Stimulated activated CD4-positive, alpha-beta T cell treated with anti-CD3 and anti-CD28 coated beads, Interleukin-15, amount 100 ng/mL, for 48 hours (primary cell): ENCODE measurements at regions not wholly inside any gene's neighbourhood (a gene's known extent, or its start where the extent isn't known, plus 50 kb on each side); places are given as distances from the start of the nearest gene placed in this dataset.
A peak's percentile ranks its signal among the peaks of the same experiment; 100 is the strongest.
"Not testable (repeated sequence)": the region's sequence is repeated elsewhere in the genome, so short reads cannot be mapped to it uniquely, and the experiment has no call there.

Source experiments
- DNase-seq, 2 donors: peaks; one replicate each; pipeline ENCODE4 v3.0.0-alpha.2; 2020; ENCODE audit warnings: low read depth in 2 of 2

DNA sequence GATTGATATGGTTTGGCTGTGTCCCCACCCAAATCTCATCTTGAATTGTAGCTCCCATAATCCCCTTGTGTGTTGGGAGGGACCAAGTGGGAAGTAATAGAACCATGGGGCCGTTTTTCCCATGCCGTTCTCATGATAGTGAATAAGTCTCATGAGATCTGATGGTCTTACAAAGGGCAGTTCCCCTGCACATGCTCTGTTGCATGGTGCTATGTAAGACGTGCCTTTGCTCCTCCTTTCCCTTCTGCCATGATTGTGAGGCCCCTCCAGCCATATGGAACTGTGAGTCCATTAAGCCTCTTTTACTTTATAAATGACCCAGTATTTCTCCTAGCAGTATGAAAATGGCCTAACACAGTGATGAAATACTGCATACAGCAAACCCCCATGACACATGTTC, 84.8 kb upstream of the SELENOP start:
- DNase-seq: no peak

DNA sequence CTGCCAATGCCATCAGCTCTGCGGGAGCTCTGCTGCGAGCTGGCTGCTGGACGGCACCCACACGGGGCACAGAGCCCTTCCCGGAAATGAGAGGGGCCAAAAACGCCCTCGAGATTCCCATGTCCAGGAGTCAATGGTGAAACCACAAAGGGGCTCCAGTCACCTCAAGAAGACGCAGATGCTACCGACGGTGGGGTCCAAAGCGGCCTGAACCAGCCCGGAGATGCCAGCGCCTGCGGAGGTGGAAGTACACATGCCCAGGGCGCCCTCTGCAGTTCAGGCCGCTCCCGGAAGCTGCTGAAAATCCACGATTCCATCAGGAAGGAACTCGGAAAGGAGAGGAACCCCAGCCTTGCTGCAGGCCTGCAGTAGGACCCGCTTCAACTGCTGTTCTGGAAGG, 82.4 kb upstream of the SELENOP start:
- no peak for DNase-seq

DNA sequence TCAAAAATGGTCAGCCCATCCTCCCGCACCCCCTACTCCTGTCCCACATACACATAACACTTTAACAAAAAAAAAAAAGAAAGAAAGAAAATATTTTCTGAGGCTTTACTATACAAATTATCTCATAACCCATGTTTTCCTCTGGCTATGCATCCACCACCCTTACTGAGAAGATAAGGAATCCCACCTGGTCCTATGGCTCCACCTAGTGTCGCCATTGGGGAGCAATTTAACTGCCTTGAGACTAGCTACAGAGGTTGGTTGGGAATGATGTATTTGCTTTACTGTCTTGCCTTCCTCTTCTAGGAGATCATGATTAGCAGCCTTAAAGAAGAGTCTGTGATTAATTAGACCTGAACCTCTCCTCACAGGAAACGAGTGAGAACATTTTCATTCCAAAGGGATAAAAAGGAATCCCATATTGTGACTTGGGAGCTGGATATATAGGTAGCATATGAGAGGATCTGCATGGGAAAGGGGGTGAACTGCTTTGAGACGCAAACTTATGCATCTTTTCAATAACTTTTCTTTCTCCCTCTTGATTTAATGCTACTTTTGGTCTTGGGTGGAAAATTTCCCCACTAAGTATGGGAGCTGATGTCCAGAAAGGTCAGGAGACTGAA, 77.7 kb upstream of the SELENOP start:
- peak; percentile 24 to 68 for DNase-seq

DNA sequence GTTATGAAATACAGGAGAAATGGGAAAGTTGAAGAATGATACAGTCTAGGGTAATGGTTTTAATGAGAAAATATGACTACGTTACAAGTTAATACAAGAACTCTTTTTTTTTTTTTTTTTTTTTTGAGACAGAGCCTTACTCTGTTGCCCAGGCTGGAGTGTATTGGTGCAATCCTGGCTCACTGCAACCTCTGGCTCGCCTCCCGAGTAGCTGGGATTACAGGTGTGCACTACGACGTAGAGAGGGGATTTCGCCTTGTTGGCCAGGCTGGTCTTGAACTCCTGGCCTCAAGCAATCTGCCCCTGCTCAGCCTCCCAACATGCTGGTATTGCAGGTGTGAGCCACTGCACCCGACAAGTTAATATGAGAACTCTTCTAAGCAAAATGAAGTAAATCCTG, 77.1 kb upstream of the SELENOP start:
- DNase-seq: no peak

DNA sequence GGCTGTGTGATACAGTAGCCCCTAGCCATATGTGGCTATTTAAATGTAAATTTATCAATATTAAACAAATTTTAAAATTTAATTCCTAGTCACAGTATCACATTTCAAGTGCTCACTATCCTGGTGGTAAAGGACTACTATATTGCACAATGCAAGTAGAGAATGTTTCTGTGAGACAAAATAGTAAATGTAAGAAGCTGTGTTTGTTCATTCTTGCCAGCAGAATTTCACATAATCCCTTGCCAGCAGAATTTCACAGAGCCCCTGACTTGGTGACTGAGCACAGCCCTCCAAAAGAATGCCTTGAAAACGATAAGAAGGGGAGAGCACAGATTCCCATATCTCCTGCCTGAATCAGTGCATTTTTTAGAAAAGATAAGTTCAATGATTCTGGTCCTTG, 75.9 kb upstream of the SELENOP start:
- DNase-seq: no peak

DNA sequence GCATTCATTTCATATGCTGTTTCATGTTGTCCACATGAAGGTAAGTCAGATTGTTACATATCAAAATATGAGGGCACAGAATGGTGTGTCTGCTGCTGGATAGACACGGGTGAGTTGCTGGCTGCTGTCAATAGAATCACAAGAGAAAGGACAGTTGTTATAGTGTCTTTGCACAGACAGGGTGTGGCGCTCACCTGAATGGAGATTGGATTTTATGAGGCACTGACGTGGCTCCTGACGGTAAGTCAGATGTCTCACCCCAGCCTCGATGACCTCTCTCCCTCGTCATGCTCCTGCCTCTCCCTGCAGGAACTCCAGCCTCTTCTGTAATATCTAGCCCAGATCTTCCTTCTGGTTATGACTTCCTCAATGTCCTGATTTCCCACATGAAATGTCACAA, 75.4 kb upstream of the SELENOP start:
- no peak for DNase-seq

DNA sequence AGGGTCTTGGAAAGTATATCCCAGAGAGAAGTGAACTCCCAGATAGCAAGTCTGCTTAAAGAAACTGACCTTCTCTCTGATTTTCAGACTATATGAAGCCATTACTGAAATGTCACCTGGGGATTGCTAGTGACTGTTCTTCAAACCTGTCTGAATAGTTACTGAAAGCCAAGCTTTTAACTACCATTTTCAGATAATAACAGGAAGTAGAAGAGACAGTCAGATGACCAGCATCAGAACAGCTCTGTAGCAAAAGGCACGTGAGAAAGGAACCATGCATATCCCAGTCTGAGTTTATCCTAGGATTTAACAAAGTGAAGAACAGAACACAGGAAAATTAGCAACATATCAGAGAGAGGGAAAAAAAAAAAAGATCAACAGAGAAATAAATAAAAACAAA, 74.9 kb upstream of the SELENOP start:
- no peak for DNase-seq

DNA sequence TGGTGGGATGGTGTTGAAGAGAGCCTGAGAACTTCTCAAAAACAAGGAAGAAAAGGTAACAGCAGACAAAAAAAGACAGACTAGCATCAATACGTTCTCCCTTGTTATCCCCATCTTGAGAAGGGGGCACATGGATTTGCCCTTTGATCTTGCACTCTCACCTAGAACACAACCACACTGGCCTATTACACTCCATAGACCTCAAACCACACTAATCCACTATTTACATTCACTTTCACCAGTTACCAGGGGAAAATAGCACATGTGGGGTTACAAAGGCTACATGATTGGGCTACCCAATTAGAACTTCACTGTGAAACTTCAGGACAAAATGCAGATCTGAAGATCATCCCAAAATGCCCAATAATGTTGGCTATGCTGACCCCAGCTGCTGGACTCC, 72.6 kb upstream of the SELENOP start:
- DNase-seq: no peak

DNA sequence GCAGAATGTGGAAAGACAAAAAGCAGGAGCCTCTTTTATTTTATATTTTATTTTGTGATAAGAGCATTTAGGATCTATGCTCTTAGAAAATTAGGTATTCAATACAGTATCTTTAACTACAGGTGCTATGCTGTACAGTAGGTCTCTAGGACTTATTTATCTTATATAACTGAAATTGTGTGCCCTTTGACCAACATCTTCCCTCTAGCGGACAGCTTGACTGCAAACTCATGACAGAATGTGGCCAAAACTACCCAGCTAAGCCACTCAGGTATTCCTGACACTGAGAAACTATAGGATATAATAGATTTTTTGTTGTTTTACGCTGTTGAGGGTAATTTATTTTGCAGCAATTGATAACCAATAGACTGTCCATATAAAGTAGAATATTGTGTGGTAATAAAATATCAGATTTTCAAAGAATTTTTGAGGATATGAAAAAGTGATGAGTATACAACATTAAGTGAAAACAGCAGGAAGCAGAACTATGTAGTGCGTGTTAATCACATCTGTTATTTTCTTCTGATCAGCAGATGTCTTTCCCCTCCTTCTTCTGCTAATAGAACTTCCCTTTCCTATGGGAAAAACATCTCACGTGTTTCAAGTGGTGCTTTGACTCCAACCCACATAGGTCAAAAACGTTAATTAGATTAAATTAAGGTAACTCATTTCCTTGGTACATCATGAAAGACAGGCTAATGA, 69.9 kb upstream of the SELENOP start:
- no peak for DNase-seq

DNA sequence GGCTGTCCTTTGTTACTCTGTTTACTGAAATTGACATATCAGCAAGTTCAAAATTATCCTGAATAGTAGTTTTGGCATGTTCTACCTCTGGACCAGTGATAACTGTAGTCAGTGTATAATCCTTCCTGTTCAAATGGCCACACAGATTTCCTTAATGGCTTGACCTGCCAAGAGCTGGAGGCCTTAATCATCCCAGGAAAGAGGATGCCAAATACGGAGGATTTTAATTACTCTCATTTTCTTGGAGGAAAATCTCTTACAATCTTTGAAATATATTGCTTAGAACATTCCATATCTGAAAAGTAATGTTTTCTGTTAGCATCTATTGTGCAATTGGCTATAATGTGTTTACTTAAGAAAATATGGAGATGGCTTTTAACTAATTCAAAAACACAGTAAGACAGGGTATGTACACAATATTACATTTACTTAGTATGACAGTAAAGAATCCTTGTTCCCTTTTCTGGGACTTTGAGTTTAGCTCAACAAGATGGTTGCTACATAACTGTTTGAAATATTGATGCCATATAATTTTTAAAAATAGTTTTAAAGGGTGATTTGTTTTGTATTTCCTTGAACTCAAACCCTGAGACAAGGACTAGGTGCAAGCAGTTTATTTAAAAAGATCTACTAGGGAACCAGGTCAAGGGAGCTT, 68.9 kb upstream of the SELENOP start:
- DNase-seq: no peak

DNA sequence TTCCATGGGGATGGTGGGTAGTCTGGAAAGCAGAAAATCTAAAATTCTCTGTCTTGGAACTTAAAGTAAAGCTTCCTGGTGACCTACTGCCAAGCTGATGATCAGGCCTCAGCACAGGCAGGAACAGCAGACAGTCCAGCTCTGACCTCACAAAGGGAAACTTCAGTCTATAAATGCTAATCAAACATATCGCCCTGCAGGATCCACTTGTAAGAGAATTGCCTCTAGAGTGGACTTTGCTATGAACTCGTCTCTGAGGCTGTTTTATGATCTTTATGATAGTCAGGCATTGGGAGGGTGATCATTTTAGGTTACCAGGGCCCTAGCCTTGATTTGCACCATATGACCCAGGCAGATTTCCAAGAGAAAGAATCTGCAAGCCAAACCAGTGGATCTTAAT, 67.6 kb upstream of the SELENOP start:
- no peak for DNase-seq

DNA sequence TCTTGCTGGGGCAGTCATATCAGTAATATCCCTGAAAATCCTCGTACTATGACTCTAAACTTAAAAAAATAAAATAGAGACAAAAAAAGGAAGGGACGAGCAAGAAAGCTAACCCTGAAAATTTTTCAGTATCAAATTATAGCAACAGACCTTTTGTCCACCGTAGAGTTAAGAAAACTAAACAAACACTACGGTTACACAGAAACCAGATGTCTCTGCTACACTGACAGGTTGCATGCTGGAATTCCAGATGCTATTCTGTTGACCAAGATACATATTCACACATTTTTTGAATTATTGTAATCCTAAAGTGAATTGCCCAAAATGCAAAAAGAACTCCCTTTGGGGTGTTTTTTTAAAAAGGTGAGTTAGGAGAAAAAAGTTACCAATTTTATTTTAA, 66.9 kb upstream of the SELENOP start:
- DNase-seq: no peak

DNA sequence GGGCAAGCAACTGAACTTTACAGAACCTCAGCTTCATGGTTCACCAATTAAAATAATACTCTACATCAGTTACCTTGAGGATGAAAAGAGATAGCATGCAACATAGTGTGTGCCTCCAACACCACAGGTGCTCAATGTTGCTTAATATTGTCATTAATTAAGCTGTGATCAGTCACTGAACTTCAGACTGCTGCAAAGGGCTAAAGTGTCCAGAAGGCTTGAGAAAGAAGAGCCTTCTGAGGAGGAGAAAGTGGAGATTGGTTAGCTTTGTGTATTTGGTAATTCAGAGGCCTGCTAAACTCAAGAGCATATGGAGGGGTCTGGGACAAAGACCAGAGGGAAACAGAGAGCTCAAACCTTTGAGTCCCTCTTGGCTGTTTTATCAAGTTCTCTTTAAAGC, 66.3 kb upstream of the SELENOP start:
- DNase-seq: no peak

DNA sequence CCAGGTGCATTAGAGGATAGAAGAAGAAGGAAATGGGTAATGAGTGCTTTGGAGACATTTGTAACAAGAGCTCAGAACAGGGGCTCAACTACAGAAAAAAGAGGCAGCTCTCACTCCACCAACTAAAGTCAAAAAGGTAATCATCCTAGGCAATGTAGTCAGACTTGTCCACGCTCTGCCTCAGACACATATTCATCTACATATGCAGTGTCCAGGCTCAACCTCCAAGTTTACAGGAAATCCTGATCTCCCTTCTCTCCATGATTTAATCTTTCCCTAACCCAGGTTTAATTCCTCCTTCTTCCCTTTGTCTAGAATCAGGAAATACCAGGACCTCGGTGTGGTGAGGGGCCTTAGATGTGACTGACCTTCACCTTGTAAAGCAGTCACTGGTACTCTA, 65.7 kb upstream of the SELENOP start:
- no peak for DNase-seq

DNA sequence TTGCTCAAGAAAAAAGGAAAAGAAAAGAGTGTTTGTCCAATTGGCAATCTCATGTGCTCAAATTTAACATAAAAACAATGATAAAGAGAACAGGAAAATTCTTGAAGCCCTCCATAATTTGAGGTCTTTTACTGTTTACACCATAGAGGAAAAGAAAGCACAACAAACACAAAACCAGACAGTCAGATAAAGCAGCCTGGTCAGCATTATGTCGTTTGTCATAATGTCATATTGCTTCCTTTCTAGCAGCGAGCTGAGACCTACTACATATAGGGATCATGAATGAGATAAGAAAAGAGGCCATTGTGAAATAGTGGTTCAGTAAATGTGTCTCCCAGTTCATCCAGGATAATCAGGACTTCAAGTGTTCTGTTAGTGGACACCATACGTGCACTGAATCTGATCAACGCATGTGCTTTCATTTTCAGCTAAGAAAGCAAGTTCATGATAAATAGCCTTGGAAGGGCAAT, 64.7 kb upstream of the SELENOP start:
- no peak for DNase-seq

DNA sequence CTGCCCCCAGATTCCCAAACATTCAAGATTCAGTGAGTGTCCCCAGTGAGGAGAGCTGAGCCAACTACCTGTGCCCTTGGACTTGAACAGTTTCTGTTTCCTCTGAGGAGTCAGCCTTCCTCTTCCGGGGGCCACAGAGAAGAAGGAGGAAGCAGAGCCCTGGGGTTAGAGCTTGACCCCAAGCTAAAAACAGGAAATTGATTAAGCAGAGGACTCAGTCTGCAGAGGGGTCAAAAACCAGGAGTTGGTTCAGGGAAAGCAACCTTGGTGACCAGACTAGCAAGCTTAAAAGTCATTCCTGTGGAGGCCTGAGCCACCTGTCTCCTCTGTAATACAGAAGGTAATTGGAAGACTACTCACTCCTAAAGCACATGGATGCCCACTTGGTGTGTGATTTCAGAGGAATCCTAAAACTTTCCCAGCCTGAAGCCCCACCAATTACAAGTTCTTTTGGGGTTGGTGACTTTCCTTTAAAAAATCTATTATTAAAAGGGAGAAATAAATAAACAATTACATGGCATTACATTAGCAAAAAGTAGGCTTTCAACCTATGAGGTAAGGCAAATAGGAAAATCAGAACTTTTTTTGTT, 64.2 kb upstream of the SELENOP start:
- no peak for DNase-seq

DNA sequence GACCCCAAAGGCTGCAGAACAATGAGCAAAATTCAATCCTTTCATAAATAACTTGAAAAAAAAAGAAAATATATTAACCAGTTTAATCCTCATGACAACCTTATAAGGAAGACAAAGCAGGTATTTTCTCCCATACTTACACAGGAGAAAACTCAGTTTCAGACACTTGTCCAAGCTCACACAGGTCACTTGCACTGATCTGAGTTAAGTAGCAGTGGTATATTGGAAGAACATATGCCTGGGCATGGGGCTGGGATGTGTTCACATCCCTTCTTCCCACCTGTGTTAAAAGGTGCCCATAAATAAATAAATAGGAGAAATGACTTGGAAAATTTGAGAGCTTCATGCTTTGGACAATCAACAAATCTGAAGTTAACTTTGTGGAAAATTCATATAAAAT, 63.5 kb upstream of the SELENOP start:
- no peak for DNase-seq

DNA sequence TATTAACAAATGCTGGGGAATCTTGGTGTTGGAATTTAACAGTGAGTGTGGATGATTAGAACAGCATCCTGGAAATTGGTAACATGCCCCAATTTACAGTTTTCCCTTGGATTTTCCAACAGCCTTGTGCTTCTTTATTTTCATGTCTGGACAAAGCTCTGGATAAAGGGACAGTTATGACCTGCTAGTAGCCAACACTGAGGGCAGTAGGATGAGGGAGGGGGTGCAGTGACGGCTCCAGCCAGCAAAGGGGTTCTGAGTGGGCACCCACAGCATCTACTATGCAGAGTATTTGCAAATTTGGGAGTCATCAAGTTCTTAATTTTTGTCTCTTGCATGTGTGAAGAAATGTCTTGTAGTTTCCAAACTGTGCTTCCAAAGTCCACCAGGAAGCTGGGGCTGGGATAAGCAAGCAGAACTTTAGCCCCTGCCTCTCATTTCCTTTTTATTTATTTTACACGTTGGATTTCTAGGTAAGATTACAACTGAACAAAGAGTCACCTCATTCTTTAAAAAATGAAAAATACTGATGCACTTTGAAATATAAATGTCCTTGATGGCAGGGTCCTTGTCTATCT, 63.0 kb upstream of the SELENOP start:
- no peak for DNase-seq

DNA sequence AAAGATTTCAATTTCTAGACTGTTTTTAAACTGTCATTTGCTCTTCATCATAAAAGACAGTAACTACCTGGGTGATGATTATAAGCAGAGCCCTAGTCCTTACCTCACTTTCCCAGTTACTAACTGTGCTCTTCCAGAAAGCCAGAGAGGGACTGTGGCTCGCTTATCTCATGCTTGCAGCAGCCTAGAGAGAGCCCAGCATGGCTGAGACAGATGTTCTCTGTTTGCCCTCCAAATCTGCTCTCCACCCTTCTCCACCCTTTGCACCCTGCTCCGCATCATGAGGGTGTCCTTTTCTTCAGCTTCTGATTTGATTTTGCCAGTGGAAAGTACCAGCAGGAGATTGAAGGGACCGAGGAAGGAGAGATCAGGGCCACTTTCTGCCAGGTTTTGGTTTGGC, 61.2 kb upstream of the SELENOP start:
- DNase-seq: no peak

DNA sequence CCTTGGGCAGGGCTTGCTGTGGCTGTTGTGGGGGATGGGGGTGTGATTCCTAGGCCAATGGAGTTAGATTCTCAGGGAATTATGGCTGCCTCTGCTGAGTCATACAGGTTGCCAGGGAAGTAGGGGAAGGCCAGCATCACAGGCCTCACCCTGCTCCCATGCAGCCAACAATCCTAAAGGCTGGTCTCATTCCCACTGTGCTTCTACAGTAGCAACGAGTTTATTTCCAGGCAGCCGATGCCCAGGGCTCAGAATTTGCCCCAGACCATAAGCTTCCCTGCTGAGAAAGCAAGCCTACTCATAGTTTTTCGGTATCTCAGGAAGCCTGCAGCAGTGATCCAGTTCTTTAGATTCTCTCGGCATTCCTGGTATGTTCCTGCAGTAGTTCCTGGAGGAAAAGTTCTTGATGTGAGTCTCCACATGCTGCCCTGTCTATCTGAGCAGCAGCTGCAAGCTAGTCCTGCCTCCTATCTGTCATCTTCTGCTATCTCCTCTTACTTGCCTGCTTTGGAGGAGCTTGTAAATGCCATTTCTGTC, 59.3 kb upstream of the SELENOP start:
- DNase-seq: no peak

DNA sequence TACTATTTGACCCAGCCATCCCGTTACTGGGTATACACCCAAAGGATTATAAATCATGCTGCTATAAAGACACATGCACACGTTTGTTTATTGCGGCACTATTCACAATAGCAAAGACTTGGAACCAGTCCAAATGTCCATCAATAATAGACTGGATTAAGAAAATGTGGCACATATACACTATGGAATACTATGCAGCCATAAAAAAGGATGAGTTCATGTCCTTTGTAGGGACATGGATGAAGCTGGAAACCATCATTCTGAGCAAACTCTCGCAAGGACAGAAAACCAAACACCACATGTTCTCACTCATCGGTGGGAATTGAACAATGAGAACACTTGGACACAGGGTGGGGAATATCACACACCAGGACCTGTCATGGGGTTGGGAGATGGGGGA, 56.7 kb upstream of the SELENOP start:
- not testable (repeated sequence) for DNase-seq

DNA sequence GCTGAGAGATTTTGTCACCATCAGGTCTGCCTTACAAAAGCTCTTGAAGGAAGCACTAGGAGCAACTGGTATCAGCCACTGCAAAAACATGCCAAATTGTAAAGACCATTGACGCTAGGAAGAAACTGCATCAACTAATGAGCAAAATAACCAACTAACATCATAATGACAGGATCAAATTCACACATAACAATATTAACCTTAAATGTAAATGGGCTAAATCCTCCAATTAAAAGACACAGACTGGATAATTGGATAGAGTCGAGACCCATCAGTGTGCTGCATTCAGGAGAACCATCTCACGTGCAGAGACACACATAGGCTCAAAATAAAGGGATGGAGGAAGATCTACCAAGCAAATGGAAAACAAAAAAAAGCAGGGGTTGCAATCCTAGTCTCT, 53.1 kb upstream of the SELENOP start:
- not testable (repeated sequence) for DNase-seq
